Activated T-helper 1 cell treated with anti-CD3 and anti-CD28 coated beads, Interleukin-12 subunit alpha, Interleukin-12 subunit beta, Interleukin-2, Interleukin-4 antibody, amounts not matched to agents 30 ng/mL and 10 ng/mL and 1 ng/mL, durations not matched to agents 14 hours and 24 hours and 36 hours (primary cell): ENCODE measurements at regions not wholly inside any gene's neighbourhood (a gene's known extent, or its start where the extent isn't known, plus 50 kb on each side); places are given as distances from the start of the nearest gene placed in this dataset.
A peak's percentile ranks its signal among the peaks of the same experiment; 100 is the strongest.

ENCODE experiments used
- DNase-seq: peaks from one replicate; pipeline ENCODE4 v3.0.0; 2021; ENCODE audit warnings: low spot score
- H3K27ac Mint-ChIP-seq: one replicate; pipeline ENCODE4 v1.8.0; 2021; ENCODE audit warnings: mild to moderate bottlenecking, mixed read lengths
- H3K27me3 Mint-ChIP-seq: one replicate; pipeline ENCODE4 v1.8.0; 2022; ENCODE audit warnings: mild to moderate bottlenecking, moderate library complexity, mixed read lengths; ENCODE audit not compliant: insufficient read depth
- H3K36me3 Mint-ChIP-seq: one replicate; pipeline ENCODE4 v1.8.0; 2021; ENCODE audit warnings: low read depth, mixed read lengths
- H3K4me1 Mint-ChIP-seq: one replicate; pipeline ENCODE4 v1.8.0; 2021; ENCODE audit warnings: low read depth, mixed read lengths
- H3K4me3 Mint-ChIP-seq: one replicate; pipeline ENCODE4 v1.8.0; 2021; ENCODE audit warnings: mild to moderate bottlenecking, moderate library complexity, mixed read lengths
- H3K9me3 Mint-ChIP-seq: one replicate; pipeline ENCODE4 v1.8.0; 2021; ENCODE audit warnings: mixed read lengths
- intact Hi-C: fragments of 100-400 bp; cut with micrococcal nuclease; formaldehyde crosslinking; loops from one replicate; pipeline ENCODE4 v1.15.1; 2024

- peaks cover 2% of the 10 kb centered on the region for H3K27me3 Mint-ChIP-seq
- no peak for DNase-seq
- intact Hi-C loops = no loop called here
- no peak overlapping the region for H3K4me3 Mint-ChIP-seq
- no peaks in the 10 kb centered on the region for H3K36me3 Mint-ChIP-seq
- H3K9me3 Mint-ChIP-seq = peaks cover 21% of the 10 kb centered on the region
- no peak overlapping the region for H3K27ac Mint-ChIP-seq
- no peaks in the 10 kb centered on the region for H3K4me1 Mint-ChIP-seq
Measured at GRCh38 chr5:158383486-158383885, 524.5 kb upstream of the CLINT1 start.

DNA sequence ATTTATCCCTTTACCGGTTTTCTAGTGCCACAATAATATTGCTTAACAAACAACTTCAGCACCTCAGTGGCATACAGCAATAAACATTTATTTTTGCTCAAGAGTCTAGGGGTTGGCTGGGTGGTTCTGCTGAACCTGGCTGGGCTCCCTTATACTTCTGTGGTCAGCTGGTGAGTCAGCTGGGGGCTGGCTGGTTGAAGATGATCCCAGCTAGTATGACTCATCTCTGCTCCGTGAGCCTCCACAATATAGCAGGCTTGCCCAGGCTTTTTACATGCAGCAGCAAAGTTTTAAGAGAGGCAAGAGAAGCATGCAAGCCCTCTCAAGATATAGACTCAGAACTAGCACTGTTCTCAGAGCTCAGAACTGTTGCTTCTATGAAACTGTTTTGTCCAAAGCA lies 523.5 kb upstream of the CLINT1 start:
- Mint-ChIP-seq H3K27me3 (peaks cover 2% of the 10 kb centered on the region), H3K36me3 (no peaks in the 10 kb centered on the region), H3K4me3 (no peak overlapping the region), H3K9me3 (peaks cover 23% of the 10 kb centered on the region), H3K27ac (no peak overlapping the region), H3K4me1 (no peaks in the 10 kb centered on the region)
- intact Hi-C loops = no loop called here
- peak; percentile 11 for DNase-seq

- H3K27me3 Mint-ChIP-seq = peaks cover 2% of the 10 kb centered on the region
- no peak for DNase-seq
- H3K4me3 Mint-ChIP-seq = no peak overlapping the region
- intact Hi-C loops = no loop called here
- no peaks in the 10 kb centered on the region for H3K4me1 Mint-ChIP-seq
- peaks cover 26% of the 10 kb centered on the region for H3K9me3 Mint-ChIP-seq
- no peak overlapping the region for H3K27ac Mint-ChIP-seq
- H3K36me3 Mint-ChIP-seq = no peaks in the 10 kb centered on the region
Measured at GRCh38 chr5:158381614-158382160, 522.7 kb upstream of the CLINT1 start.

DNA sequence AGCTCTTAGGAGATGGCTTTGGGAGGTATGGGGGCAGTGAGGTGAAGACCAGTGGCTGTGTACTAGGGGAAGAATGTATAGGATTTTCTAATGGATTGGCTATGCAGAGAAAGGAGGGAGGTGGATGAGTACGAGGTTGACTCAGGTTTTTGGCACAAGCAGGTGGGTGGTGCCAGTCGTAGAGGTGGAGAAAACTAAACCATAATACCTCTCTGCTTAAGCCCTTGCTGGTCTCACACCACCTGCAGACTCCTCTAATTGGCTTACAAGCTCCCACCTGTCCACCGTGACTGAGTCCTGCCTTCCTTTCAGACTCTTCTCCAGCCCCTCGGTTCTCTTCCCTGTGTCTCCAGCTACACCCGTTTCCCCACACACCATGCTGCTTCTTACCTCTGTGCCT lies 521.7 kb upstream of the CLINT1 start:
- Mint-ChIP-seq H3K36me3 (no peaks in the 10 kb centered on the region), H3K4me1 (no peaks in the 10 kb centered on the region), H3K27me3 (peaks cover 2% of the 10 kb centered on the region), H3K27ac (no peak overlapping the region), H3K4me3 (no peak overlapping the region), H3K9me3 (peaks cover 17% of the 10 kb centered on the region)
- intact Hi-C loops = no loop called here
- no peak for DNase-seq

DNA sequence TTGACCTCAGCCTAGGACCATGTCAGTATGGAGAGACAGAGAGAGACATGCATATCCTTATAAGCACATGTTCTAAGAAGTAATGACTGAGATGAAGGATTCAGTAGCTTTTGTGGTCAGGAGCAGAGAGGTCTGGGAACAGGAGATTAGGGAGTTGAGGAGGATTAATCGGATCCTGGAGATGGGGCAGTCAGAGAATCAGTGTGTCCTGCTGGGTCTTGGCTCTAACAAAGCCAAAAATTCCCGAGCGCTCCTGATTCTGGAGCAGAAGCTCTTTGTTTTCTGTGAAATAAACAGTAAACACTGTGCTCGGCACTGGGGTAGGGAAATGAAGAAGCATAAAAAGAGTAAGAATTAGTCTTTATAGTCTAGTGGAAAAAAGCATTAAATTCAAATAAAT lies 520.0 kb upstream of the CLINT1 start:
- H3K27me3 Mint-ChIP-seq = peaks cover 5% of the 10 kb centered on the region
- H3K36me3 Mint-ChIP-seq = no peaks in the 10 kb centered on the region

GRCh38 chr5:158376679-158377078 lies 517.7 kb upstream of the CLINT1 start:
- DNase-seq = no peak
- Mint-ChIP-seq H3K4me1 (no peaks in the 10 kb centered on the region), H3K9me3 (peaks cover 6% of the 10 kb centered on the region), H3K27ac (no peak overlapping the region), H3K4me3 (no peak overlapping the region), H3K27me3 (peaks cover 6% of the 10 kb centered on the region), H3K36me3 (no peaks in the 10 kb centered on the region)
- intact Hi-C loops = no loop called here

More for the DNA sequence above, 520.0 kb upstream of the CLINT1 start:
- Mint-ChIP-seq H3K4me1 (no peaks in the 10 kb centered on the region), H3K27ac (no peak overlapping the region), H3K4me3 (no peak overlapping the region), H3K9me3 (peaks cover 6% of the 10 kb centered on the region)
- no peak for DNase-seq
- intact Hi-C loops = no loop called here

DNA sequence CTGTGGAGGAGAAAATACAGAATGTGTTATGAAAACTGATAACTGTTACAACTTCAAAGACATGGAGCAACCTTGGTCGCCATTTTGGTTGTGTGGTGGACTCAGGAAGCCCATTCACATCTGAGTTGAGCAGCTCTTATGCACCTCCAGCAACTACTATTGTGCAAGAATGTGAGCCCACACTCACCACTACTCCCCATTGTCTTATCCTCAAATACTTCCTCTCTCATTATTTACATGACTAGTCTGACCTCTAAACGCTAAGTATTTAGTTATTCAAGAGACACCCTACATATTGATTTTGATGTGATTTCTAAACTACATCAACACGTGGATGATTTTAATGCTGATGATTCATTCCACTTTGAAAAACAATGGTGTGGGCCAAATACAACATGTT lies 516.6 kb upstream of the CLINT1 start:
- Mint-ChIP-seq H3K27me3 (peaks cover 5% of the 10 kb centered on the region), H3K27ac (no peak overlapping the region), H3K9me3 (peaks cover 6% of the 10 kb centered on the region), H3K4me1 (no peaks in the 10 kb centered on the region), H3K36me3 (no peaks in the 10 kb centered on the region), H3K4me3 (no peak overlapping the region)
- intact Hi-C loops = no loop called here
- DNase-seq = no peak

DNA sequence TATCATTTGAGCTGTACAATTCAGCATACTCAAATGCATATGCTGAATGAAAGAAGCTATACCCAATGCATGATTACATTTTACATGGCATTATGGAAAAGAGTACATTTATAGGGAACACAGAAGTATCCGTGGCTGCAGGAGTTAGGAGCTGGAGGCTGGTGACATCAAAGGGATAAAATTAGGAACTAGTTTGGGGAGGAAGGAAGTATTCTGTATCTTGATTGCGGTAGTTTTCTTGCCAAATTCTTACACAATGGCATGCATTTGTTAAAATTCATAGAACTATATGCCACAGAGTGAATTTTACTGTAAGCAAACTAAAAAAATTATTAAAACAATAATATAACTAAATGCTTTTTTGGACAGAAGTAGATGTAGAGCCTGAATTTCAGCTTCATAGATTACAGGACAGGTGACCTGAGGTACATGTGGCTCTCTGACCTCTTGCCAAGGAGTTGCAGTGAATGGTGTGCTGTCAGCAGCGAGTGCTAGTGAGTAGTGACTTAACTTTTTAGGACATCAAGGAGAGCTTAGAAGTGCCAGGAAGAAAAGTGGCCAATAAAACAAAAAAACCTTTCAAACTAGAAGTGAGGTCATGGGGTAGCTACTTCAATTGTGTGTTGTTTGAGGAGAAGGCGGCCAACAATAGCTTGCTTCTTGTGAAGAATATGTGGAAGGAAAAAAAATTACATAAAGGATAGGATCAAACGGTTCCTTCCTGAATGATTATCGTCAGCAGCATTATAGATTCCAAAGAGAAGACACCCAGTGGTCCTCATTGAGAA lies 514.9 kb upstream of the CLINT1 start:
- no peak for DNase-seq
- Mint-ChIP-seq H3K4me3 (no peak overlapping the region), H3K27me3 (peaks cover 3% of the 10 kb centered on the region), H3K36me3 (no peaks in the 10 kb centered on the region), H3K27ac (no peak overlapping the region), H3K4me1 (no peaks in the 10 kb centered on the region), H3K9me3 (peaks cover 6% of the 10 kb centered on the region)
- intact Hi-C loops = no loop called here

DNA sequence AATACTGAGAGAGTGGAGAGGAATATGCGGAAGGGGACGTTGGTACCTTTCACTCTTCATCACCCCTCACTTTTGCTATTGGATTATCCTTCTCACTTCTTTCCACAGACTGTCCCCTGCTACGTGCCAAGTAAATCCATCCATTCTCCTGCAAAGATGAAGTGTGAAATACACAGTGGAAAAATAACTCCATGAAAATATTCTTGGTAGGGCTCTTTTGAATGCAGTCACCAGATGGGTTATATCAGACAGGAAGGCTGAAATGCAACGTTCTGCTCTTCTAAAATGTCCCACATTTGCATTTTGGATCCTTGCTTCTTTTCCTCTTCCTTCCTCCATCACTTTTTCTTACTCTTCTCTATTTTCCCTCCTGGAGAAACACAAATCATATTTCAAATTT lies 510.3 kb upstream of the CLINT1 start:
- peaks cover 3% of the 10 kb centered on the region for H3K27me3 Mint-ChIP-seq
- no peaks in the 10 kb centered on the region for H3K36me3 Mint-ChIP-seq
- no peak overlapping the region for H3K4me3 Mint-ChIP-seq
- no peak for DNase-seq
- no peaks in the 10 kb centered on the region for H3K4me1 Mint-ChIP-seq
- intact Hi-C loops = no loop called here
- H3K27ac Mint-ChIP-seq = no peak overlapping the region
- no peaks in the 10 kb centered on the region for H3K9me3 Mint-ChIP-seq

DNA sequence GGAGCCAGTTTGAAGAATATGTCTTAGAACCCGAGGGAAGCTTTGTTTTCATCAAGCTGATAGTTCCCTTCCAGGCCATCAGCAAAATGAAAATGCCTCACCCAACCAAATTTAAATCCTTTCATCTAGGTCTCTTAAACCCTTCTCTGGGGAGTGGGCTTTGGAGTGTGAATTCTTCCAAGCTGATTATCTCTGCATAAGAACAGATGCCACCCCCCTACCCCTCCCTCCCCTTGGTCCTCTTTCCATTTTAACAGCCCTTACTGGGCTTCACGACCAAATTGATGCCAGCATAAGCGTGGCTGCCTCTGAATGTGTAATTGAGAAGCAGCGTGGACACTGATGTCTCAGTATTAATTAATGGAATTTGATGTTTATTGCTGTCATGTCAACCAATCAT lies 509.7 kb upstream of the CLINT1 start:
- no peak for DNase-seq
- Mint-ChIP-seq H3K9me3 (no peaks in the 10 kb centered on the region), H3K27ac (no peak overlapping the region), H3K27me3 (no peaks in the 10 kb centered on the region), H3K4me1 (no peaks in the 10 kb centered on the region), H3K36me3 (no peaks in the 10 kb centered on the region), H3K4me3 (no peak overlapping the region)
- intact Hi-C loops = no loop called here

- no peak overlapping the region for H3K4me3 Mint-ChIP-seq
- H3K27ac Mint-ChIP-seq = no peak overlapping the region
- intact Hi-C loops = no loop called here
- no peaks in the 10 kb centered on the region for H3K9me3 Mint-ChIP-seq
- no peaks in the 10 kb centered on the region for H3K36me3 Mint-ChIP-seq
- no peak for DNase-seq
- no peaks in the 10 kb centered on the region for H3K4me1 Mint-ChIP-seq
- H3K27me3 Mint-ChIP-seq = no peaks in the 10 kb centered on the region
Measured at GRCh38 chr5:158364367-158364766, 505.4 kb upstream of the CLINT1 start.

- Mint-ChIP-seq H3K27me3 (no peaks in the 10 kb centered on the region), H3K9me3 (peaks cover 6% of the 10 kb centered on the region), H3K4me1 (no peaks in the 10 kb centered on the region), H3K4me3 (no peak overlapping the region), H3K27ac (peak overlapping the region; percentile 46), H3K36me3 (no peaks in the 10 kb centered on the region)
- DNase-seq = no peak
- intact Hi-C loops = no loop called here
Measured at GRCh38 chr5:158354958-158355357, 496.0 kb upstream of the CLINT1 start.

- Mint-ChIP-seq H3K36me3 (no peaks in the 10 kb centered on the region), H3K9me3 (peaks cover 6% of the 10 kb centered on the region), H3K27me3 (no peaks in the 10 kb centered on the region), H3K4me3 (no peak overlapping the region), H3K27ac (no peak overlapping the region), H3K4me1 (no peaks in the 10 kb centered on the region)
- DNase-seq = no peak
- intact Hi-C loops = no loop called here
Measured at GRCh38 chr5:158351485-158352125, 492.7 kb upstream of the CLINT1 start.
